Stimulated activated naive CD8-positive, alpha-beta T cell treated with anti-CD3 and anti-CD28 coated beads, Interleukin-15, Interleukin-2, amounts not matched to agents 100 ng/mL and 50 ng/mL, for 24 hours (primary cell): ENCODE measurements at regions not wholly inside any gene's neighbourhood (a gene's known extent, or its start where the extent isn't known, plus 50 kb on each side); places are given as distances from the start of the nearest gene placed in this dataset.
"Not testable (repeated sequence)": the region's sequence is repeated elsewhere in the genome, so short reads cannot be mapped to it uniquely, and the experiment has no call there.

Experiments used
- H3K27ac Mint-ChIP-seq: one replicate; pipeline ENCODE4 v1.8.0; 2021; ENCODE audit warnings: mild to moderate bottlenecking, mixed read lengths
- H3K27me3 Mint-ChIP-seq: one replicate; pipeline ENCODE4 v1.8.0; 2021; ENCODE audit warnings: mixed read lengths
- H3K36me3 Mint-ChIP-seq: one replicate; pipeline ENCODE4 v1.8.0; 2021; ENCODE audit warnings: low read depth, mixed read lengths
- H3K4me1 Mint-ChIP-seq: one replicate; pipeline ENCODE4 v1.8.0; 2021; ENCODE audit warnings: low read depth, mixed read lengths
- H3K4me3 Mint-ChIP-seq: one replicate; pipeline ENCODE4 v1.8.0; 2021; ENCODE audit warnings: mild to moderate bottlenecking, mixed read lengths
- H3K9me3 Mint-ChIP-seq: one replicate; pipeline ENCODE4 v1.8.0; 2021; ENCODE audit warnings: mixed read lengths

GRCh38 chr1:68916221-68916902 lies 419.5 kb upstream of the DEPDC1 start:
- no peaks in the 10 kb centered on the region for H3K27me3 Mint-ChIP-seq
- H3K9me3 Mint-ChIP-seq, result no peaks in the 10 kb centered on the region
- H3K4me1 Mint-ChIP-seq, result no peaks in the 10 kb centered on the region
- no peak overlapping the region for H3K4me3 Mint-ChIP-seq
- no peaks in the 10 kb centered on the region for H3K36me3 Mint-ChIP-seq
- no peak overlapping the region for H3K27ac Mint-ChIP-seq

GRCh38 chr1:68917456-68917855 lies 420.6 kb upstream of the DEPDC1 start:
- H3K27me3 Mint-ChIP-seq, result no peaks in the 10 kb centered on the region
- H3K4me1 Mint-ChIP-seq, result no peaks in the 10 kb centered on the region
- H3K4me3 Mint-ChIP-seq, result no peak overlapping the region
- H3K36me3 Mint-ChIP-seq, result no peaks in the 10 kb centered on the region
- H3K27ac Mint-ChIP-seq, result no peak overlapping the region
- peaks cover 6% of the 10 kb centered on the region for H3K9me3 Mint-ChIP-seq

- Mint-ChIP-seq H3K9me3 (peaks cover 6% of the 10 kb centered on the region), H3K27me3 (no peaks in the 10 kb centered on the region), H3K4me1 (no peaks in the 10 kb centered on the region), H3K36me3 (no peaks in the 10 kb centered on the region), H3K4me3 (no peak overlapping the region), H3K27ac (no peak overlapping the region)
Observed at GRCh38 chr1:68918563-68918962, 421.7 kb upstream of the DEPDC1 start.

DNA sequence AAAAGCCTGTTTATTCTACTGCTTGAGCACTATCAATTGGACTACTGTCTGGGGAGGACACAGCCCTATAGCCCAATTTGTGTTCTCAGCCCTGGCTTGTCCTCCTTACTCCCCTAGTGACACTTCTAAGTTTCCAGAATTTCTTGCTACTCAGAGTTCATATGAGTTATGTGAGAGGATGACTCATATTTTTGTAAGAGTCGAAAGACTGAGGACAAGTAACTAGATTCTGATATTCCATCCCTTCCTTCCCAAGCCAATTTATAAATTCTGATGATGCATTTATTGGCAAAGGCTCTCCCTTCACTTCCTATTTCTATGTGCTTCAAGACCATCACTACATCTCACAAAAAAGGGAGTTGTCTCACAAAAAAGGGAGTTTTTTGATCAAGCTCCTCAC lies 422.2 kb upstream of the DEPDC1 start:
- H3K27me3 Mint-ChIP-seq, result no peaks in the 10 kb centered on the region
- H3K4me3 Mint-ChIP-seq, result no peak overlapping the region
- H3K4me1 Mint-ChIP-seq, result no peaks in the 10 kb centered on the region
- peaks cover 6% of the 10 kb centered on the region for H3K9me3 Mint-ChIP-seq
- no peak overlapping the region for H3K27ac Mint-ChIP-seq
- no peaks in the 10 kb centered on the region for H3K36me3 Mint-ChIP-seq

GRCh38 chr1:68923475-68924088 lies 426.7 kb upstream of the DEPDC1 start:
- not testable (repeated sequence) for H3K9me3 Mint-ChIP-seq, H3K4me1 Mint-ChIP-seq, H3K27ac Mint-ChIP-seq, H3K36me3 Mint-ChIP-seq, H3K4me3 Mint-ChIP-seq, H3K27me3 Mint-ChIP-seq

GRCh38 chr1:68930101-68930500 lies 433.2 kb upstream of the DEPDC1 start:
- no peak overlapping the region for H3K27ac Mint-ChIP-seq
- no peaks in the 10 kb centered on the region for H3K36me3 Mint-ChIP-seq
- no peaks in the 10 kb centered on the region for H3K27me3 Mint-ChIP-seq
- no peaks in the 10 kb centered on the region for H3K9me3 Mint-ChIP-seq
- H3K4me3 Mint-ChIP-seq, result no peak overlapping the region
- H3K4me1 Mint-ChIP-seq, result no peaks in the 10 kb centered on the region

DNA sequence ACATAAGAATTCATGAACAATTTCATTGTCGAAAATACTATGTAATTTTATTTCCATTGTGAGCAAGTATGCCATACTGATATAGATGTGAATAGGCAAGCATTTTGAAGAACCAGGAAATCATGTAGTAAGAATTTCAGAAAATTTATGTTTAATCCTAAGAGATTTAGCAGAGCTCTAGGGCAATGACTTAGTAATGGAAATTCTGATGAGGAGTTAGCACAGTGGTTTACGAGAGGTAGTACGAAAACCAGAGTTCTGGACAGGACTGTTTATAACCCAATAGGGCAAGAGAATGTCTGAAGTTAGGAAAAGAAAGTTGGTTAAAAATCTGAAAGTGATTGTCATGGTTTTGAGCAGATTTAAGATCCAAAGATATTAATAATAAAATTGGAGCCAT lies 439.6 kb upstream of the DEPDC1 start:
- Mint-ChIP-seq H3K27ac (no peak overlapping the region), H3K9me3 (peaks cover 5% of the 10 kb centered on the region), H3K4me3 (no peak overlapping the region), H3K4me1 (no peaks in the 10 kb centered on the region), H3K27me3 (no peaks in the 10 kb centered on the region), H3K36me3 (no peaks in the 10 kb centered on the region)

DNA sequence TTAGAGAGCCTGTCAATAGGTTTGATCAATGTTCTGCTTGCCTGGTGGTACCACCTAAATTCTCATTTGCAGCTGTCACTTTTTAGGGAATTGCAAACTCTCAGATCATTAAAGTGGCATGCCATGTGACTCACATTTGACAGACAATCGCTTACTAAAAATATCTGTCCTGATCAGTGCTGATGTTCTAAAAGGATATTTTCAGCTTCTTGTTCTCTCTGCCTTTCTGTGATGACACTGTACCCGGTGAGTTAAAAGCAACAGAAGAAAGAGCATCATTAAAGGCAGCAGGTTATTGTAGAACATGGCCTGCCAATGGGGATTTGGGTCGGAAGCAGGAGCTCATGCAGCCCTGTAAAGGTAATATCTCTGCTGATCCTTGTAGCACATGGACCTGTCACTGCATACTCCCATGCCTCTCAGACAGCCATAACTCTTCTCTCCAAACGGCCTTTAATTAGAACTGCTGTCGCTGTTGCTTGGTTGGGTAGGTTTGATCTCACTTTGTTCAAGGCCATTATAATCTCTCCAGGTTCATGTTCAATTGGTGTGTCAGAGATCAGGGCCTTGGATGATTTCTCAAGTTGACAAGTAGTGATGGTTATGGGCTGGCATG lies 441.3 kb upstream of the DEPDC1 start:
- H3K36me3 Mint-ChIP-seq, result no peaks in the 10 kb centered on the region
- H3K9me3 Mint-ChIP-seq, result peaks cover 5% of the 10 kb centered on the region

GRCh38 chr1:68950036-68950435 lies 453.2 kb upstream of the DEPDC1 start:
- Mint-ChIP-seq H3K4me3 (no peak overlapping the region), H3K27ac (no peak overlapping the region), H3K4me1 (no peaks in the 10 kb centered on the region), H3K27me3 (no peaks in the 10 kb centered on the region), H3K9me3 (peaks cover 2% of the 10 kb centered on the region), H3K36me3 (no peaks in the 10 kb centered on the region)

More for the DNA sequence above, 441.3 kb upstream of the DEPDC1 start:
- Mint-ChIP-seq H3K4me3 (no peak overlapping the region), H3K27me3 (no peaks in the 10 kb centered on the region), H3K4me1 (no peaks in the 10 kb centered on the region), H3K27ac (no peak overlapping the region)

- Mint-ChIP-seq H3K4me3 (no peak overlapping the region), H3K4me1 (no peaks in the 10 kb centered on the region), H3K27me3 (no peaks in the 10 kb centered on the region), H3K36me3 (no peaks in the 10 kb centered on the region), H3K9me3 (peaks cover 5% of the 10 kb centered on the region), H3K27ac (no peak overlapping the region)
Observed at GRCh38 chr1:68953311-68953710, 456.4 kb upstream of the DEPDC1 start.

GRCh38 chr1:68954841-68955240 lies 458.0 kb upstream of the DEPDC1 start:
- Mint-ChIP-seq H3K4me3 (no peak overlapping the region), H3K36me3 (no peaks in the 10 kb centered on the region), H3K27me3 (no peaks in the 10 kb centered on the region), H3K27ac (no peak overlapping the region), H3K4me1 (no peaks in the 10 kb centered on the region), H3K9me3 (peaks cover 5% of the 10 kb centered on the region)

- Mint-ChIP-seq H3K27me3 (no peaks in the 10 kb centered on the region), H3K36me3 (no peaks in the 10 kb centered on the region), H3K4me1 (no peaks in the 10 kb centered on the region), H3K4me3 (no peak overlapping the region), H3K27ac (no peak overlapping the region), H3K9me3 (peaks cover 5% of the 10 kb centered on the region)
Observed at GRCh38 chr1:68955424-68955823, 458.5 kb upstream of the DEPDC1 start.

- no peak overlapping the region for H3K27ac Mint-ChIP-seq
- no peak overlapping the region for H3K4me3 Mint-ChIP-seq
- no peaks in the 10 kb centered on the region for H3K36me3 Mint-ChIP-seq
- no peaks in the 10 kb centered on the region for H3K27me3 Mint-ChIP-seq
- peaks cover 5% of the 10 kb centered on the region for H3K9me3 Mint-ChIP-seq
- H3K4me1 Mint-ChIP-seq, result no peaks in the 10 kb centered on the region
Observed at GRCh38 chr1:68958958-68959357, 462.1 kb upstream of the DEPDC1 start.

DNA sequence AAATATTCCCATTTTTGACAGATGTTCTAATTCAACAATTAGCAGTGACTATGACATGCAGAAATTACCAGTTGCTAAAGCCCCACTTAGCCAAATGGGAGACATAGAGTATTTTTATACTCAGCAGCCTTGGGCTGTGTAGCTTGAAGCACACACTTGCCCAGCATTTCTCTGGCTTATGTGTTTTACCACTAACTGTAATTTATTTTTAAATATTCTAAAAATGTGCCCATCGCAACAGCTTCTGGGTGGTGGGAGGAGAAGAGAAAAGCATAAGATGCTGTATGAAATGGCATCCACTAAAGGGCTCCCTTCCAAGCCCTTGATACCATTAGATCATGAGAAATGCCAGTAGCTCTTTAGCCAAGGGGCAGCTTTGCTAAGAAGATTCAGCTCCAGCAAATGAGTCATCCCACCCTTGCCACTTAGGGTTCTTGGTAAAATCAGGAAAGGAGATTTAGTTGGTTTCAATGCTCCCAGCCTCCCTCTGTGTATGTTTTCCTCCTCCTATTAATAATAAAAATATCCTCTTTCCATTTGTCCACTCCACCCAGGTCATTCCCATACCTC lies 462.7 kb upstream of the DEPDC1 start:
- Mint-ChIP-seq H3K9me3 (peaks cover 5% of the 10 kb centered on the region), H3K4me1 (no peaks in the 10 kb centered on the region), H3K4me3 (no peak overlapping the region), H3K27ac (no peak overlapping the region), H3K36me3 (no peaks in the 10 kb centered on the region), H3K27me3 (no peaks in the 10 kb centered on the region)

DNA sequence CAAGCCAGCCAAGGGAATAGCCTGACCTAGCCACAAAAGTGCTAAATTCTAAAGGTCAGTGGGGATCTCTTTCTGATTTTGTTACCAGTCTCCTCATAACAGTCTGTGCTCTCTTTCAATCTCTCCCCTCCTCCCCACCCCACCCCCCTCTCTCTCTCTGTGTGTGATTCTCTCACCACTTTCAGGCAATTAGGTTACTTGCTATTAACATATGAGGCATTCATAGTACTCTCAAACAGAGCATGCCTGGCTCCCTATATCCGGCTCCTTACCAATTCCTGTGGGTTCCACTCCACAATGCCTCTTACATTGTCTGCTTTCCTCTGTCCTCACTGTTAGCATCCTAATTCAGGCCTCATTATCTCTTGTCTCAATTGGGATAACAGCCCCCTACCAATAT lies 464.3 kb upstream of the DEPDC1 start:
- Mint-ChIP-seq H3K27me3 (no peaks in the 10 kb centered on the region), H3K4me1 (no peaks in the 10 kb centered on the region), H3K36me3 (no peaks in the 10 kb centered on the region), H3K27ac (no peak overlapping the region), H3K4me3 (no peak overlapping the region), H3K9me3 (peaks cover 5% of the 10 kb centered on the region)
